ENCODE measurements at regions not wholly inside any gene's neighbourhood (a gene's known extent, or its start where the extent isn't known, plus 50 kb on each side); places are given as distances from the start of the nearest gene placed in this dataset.

DNA sequence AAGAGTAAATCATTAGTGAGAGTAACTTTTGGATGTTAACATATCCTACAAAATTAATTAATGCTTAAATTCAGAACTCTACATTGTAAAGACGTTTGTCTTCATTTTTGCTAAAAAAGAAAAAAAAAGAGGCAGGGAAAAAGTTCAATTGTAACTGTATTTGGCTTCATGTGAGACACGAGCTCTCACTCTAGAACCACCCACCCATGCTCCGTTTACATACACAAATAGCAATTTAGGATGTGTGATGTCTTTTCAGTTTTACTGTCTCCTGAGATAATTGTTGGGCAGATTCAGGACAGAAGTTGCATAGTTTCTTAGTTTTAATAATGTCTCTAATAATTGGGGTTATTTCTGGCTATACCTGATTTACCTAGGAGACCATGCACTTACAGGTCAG lies 248.6 kb downstream of the AASDHPPT start (continued):
- TF ChIP-seq, protein P1, sequence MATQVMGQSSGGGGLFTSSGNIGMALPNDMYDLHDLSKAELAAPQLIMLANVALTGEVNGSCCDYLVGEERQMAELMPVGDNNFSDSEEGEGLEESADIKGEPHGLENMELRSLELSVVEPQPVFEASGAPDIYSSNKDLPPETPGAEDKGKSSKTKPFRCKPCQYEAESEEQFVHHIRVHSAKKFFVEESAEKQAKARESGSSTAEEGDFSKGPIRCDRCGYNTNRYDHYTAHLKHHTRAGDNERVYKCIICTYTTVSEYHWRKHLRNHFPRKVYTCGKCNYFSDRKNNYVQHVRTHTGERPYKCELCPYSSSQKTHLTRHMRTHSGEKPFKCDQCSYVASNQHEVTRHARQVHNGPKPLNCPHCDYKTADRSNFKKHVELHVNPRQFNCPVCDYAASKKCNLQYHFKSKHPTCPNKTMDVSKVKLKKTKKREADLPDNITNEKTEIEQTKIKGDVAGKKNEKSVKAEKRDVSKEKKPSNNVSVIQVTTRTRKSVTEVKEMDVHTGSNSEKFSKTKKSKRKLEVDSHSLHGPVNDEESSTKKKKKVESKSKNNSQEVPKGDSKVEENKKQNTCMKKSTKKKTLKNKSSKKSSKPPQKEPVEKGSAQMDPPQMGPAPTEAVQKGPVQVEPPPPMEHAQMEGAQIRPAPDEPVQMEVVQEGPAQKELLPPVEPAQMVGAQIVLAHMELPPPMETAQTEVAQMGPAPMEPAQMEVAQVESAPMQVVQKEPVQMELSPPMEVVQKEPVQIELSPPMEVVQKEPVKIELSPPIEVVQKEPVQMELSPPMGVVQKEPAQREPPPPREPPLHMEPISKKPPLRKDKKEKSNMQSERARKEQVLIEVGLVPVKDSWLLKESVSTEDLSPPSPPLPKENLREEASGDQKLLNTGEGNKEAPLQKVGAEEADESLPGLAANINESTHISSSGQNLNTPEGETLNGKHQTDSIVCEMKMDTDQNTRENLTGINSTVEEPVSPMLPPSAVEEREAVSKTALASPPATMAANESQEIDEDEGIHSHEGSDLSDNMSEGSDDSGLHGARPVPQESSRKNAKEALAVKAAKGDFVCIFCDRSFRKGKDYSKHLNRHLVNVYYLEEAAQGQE (IDR thresholded peaks at IDR 0.05), result no peak
- TF ChIP-seq JUND (IDR thresholded peaks at IDR 0.05) (no peak), EGR1 (IDR thresholded peaks at IDR 0.05; ENCODE audit: low read depth in 2 of 2) (no peak), HNF4G (IDR thresholded peaks at IDR 0.05) (no peak), FOXA2 (IDR thresholded peaks at IDR 0.05) (no peak), TAF1 (conservative IDR thresholded peaks at IDR 0.05) (no peak)
- TF ChIP-seq, protein P2, sequence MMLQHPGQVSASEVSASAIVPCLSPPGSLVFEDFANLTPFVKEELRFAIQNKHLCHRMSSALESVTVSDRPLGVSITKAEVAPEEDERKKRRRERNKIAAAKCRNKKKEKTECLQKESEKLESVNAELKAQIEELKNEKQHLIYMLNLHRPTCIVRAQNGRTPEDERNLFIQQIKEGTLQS (IDR thresholded peaks at IDR 0.05), result no peak

- TF ChIP-seq MAX (IDR thresholded peaks at IDR 0.05) (no peak), FOXA2 (IDR thresholded peaks at IDR 0.05) (no peak), JUND (IDR thresholded peaks at IDR 0.05) (no peak), RAD21 (IDR thresholded peaks at IDR 0.05) (no peak)
- TF ChIP-seq, protein P1 (IDR thresholded peaks at IDR 0.05), result no peak
- H3K4me3 ChIP-seq (ENCODE audit: low read depth in 1 of 3, low read length in 3 of 3), result no peak overlapping the region
- no peak overlapping the region for H3K9ac ChIP-seq (ENCODE audit: low read depth in 1 of 2, low read length in 2 of 2)
- no peaks in the 10 kb centered on the region for H3K4me1 ChIP-seq (ENCODE audit: control insufficient read depth in 4 of 4, insufficient read depth in 4 of 4, low read length in 3 of 4)
- no peak overlapping the region for H3K27ac ChIP-seq (ENCODE audit: low read depth in 1 of 2, low read length in 2 of 2)
- no peak for DNase-seq (ENCODE audit: low spot score)
- H3K9me3 ChIP-seq (ENCODE audit: control insufficient read depth in 4 of 4, low read length in 3 of 4), result no peaks in the 10 kb centered on the region
- no peaks in the 10 kb centered on the region for H3K36me3 ChIP-seq (ENCODE audit: control insufficient read depth in 4 of 4, insufficient read depth in 3 of 4, low read depth in 1 of 4, low read length in 3 of 4)
- WGBS, result 84% methylated on average over 3 of the region's 3 CpGs
- H3K27me3 ChIP-seq (ENCODE audit: control insufficient read depth in 4 of 4, insufficient read depth in 4 of 4, low read length in 3 of 4), result peaks cover 0 to 3% (median 0%) of the 10 kb centered on the region in 4 donors
These were observed 249.7 kb downstream of the AASDHPPT start for GRCh38 chr11:106327134-106327533.

DNA sequence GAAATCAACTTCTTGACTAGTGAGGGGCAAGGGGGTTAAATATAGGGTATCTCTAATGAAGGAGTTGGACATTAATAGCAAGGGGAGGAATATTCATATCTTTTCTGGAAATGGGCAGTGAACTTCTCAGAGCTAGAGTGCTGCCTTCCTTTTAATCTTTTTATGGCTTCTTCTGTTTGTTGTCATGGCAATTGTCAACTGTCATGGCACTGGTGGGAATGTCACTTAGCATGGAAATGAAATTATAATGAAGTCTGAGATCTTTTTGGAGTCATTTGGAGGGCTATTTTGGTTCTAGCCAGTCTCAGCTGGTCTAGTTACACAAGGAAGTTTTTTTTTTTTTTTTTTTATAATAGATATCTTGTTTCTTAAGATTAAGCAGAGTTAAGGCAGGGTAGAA lies 250.2 kb downstream of the AASDHPPT start:
- Histone ChIP-seq H3K4me3 (ENCODE audit: low read depth in 1 of 3, low read length in 3 of 3) (no peak overlapping the region), H3K36me3 (ENCODE audit: control insufficient read depth in 4 of 4, insufficient read depth in 3 of 4, low read depth in 1 of 4, low read length in 3 of 4) (no peaks in the 10 kb centered on the region), H3K9me3 (ENCODE audit: control insufficient read depth in 4 of 4, low read length in 3 of 4) (no peaks in the 10 kb centered on the region), H3K27ac (ENCODE audit: low read depth in 1 of 2, low read length in 2 of 2) (no peak overlapping the region), H3K4me1 (ENCODE audit: control insufficient read depth in 4 of 4, insufficient read depth in 4 of 4, low read length in 3 of 4) (no peaks in the 10 kb centered on the region), H3K9ac (ENCODE audit: low read depth in 1 of 2, low read length in 2 of 2) (no peak overlapping the region), H3K27me3 (ENCODE audit: control insufficient read depth in 4 of 4, insufficient read depth in 4 of 4, low read length in 3 of 4) (peaks cover 0 to 3% (median 0%) of the 10 kb centered on the region in 4 donors)
- DNase-seq (ENCODE audit: low spot score), result no peak
- TF ChIP-seq HNF4G (IDR thresholded peaks at IDR 0.05) (no peak), HNF4A (conservative IDR thresholded peaks at IDR 0.05) (no peak), RXRA (IDR thresholded peaks at IDR 0.05) (no peak), NR2F2 (IDR thresholded peaks at IDR 0.05) (no peak), GABPA (IDR thresholded peaks at IDR 0.05 in 1 of 2, conservative IDR thresholded peaks at IDR 0.05 in 1 of 2) (no peak), FOXA2 (IDR thresholded peaks at IDR 0.05) (no peak), JUND (IDR thresholded peaks at IDR 0.05) (no peak), FOXA1 (IDR thresholded peaks at IDR 0.05) (no peak), YY1 (IDR thresholded peaks at IDR 0.05) (no peak), SP1 (IDR thresholded peaks at IDR 0.05) (no peak), TAF1 (conservative IDR thresholded peaks at IDR 0.05) (no peak)
- TF ChIP-seq, protein P2 (IDR thresholded peaks at IDR 0.05), result no peak
- TF ChIP-seq, protein P1 (IDR thresholded peaks at IDR 0.05), result no peak
